ENCODE measurements at regions not wholly inside any gene's neighbourhood (a gene's known extent, or its start where the extent isn't known, plus 50 kb on each side); places are given as distances from the start of the nearest gene placed in this dataset.

GRCh38 chr10:33501161-33501560 is 166.7 kb upstream of the NRP1 start:
- no peak for DNase-seq
- intact Hi-C loops (cut with DNase I; ENCODE audit: low total_unique reads), result no loop called here

GRCh38 chr10:33498391-33498891 is 164.0 kb upstream of the NRP1 start:
- no peaks in the 10 kb centered on the region for H3K9me3 ChIP-seq
- H3K4me1 ChIP-seq, result peaks cover 0 to 26% (median 3%) of the 10 kb centered on the region in 4 donors
- DNase-seq, result no peak
- H3K4me3 ChIP-seq, result no peak overlapping the region
- no peak for TF ChIP-seq CTCF (IDR thresholded peaks at IDR 0.05)
- H3K27me3 ChIP-seq, result no peaks in the 10 kb centered on the region
- H3K36me3 ChIP-seq, result no peaks in the 10 kb centered on the region
- H3K27ac ChIP-seq, result no peak overlapping the region
- intact Hi-C loops (cut with DNase I; ENCODE audit: low total_unique reads), result no loop called here

More at GRCh38 chr10:33501161-33501560, 166.7 kb upstream of the NRP1 start:
- H3K27me3 ChIP-seq, result no peaks in the 10 kb centered on the region
- H3K4me1 ChIP-seq, result peaks cover 0 to 10% (median 0%) of the 10 kb centered on the region in 4 donors
- H3K27ac ChIP-seq, result no peak overlapping the region
- no peaks in the 10 kb centered on the region for H3K36me3 ChIP-seq
- no peaks in the 10 kb centered on the region for H3K9me3 ChIP-seq
- no peak overlapping the region for H3K4me3 ChIP-seq
- no peak for TF ChIP-seq CTCF (IDR thresholded peaks at IDR 0.05)

GRCh38 chr10:33497338-33497737 is 162.9 kb upstream of the NRP1 start:
- H3K36me3 ChIP-seq, result no peaks in the 10 kb centered on the region
- H3K9me3 ChIP-seq, result no peaks in the 10 kb centered on the region
- no peak overlapping the region for H3K27ac ChIP-seq
- peaks cover 0 to 34% (median 7%) of the 10 kb centered on the region in 4 donors for H3K4me1 ChIP-seq
- no peak for DNase-seq
- H3K27me3 ChIP-seq, result no peaks in the 10 kb centered on the region
- no peak for TF ChIP-seq CTCF (IDR thresholded peaks at IDR 0.05)
- no peak overlapping the region for H3K4me3 ChIP-seq
- intact Hi-C loops (cut with DNase I; ENCODE audit: low total_unique reads), result no loop called here

GRCh38 chr10:33496096-33496495 is 161.6 kb upstream of the NRP1 start:
- H3K27me3 ChIP-seq, result no peaks in the 10 kb centered on the region
- H3K27ac ChIP-seq, result no peak overlapping the region
- TF ChIP-seq CTCF (IDR thresholded peaks at IDR 0.05), result no peak
- H3K4me1 ChIP-seq, result peaks cover 0 to 38% (median 9%) of the 10 kb centered on the region in 4 donors
- intact Hi-C loops (cut with DNase I; ENCODE audit: low total_unique reads), result no loop called here
- H3K36me3 ChIP-seq, result no peaks in the 10 kb centered on the region
- no peaks in the 10 kb centered on the region for H3K9me3 ChIP-seq
- no peak for DNase-seq
- no peak overlapping the region for H3K4me3 ChIP-seq

- no peak for TF ChIP-seq CTCF (IDR thresholded peaks at IDR 0.05)
- peaks cover 0 to 44% (median 11%) of the 10 kb centered on the region in 4 donors for H3K4me1 ChIP-seq
- no peak overlapping the region for H3K4me3 ChIP-seq
- no peaks in the 10 kb centered on the region for H3K9me3 ChIP-seq
- H3K27ac ChIP-seq, result no peak overlapping the region
- intact Hi-C loops (cut with DNase I; ENCODE audit: low total_unique reads), result no loop called here
- DNase-seq, result no peak
- H3K36me3 ChIP-seq, result no peaks in the 10 kb centered on the region
- no peaks in the 10 kb centered on the region for H3K27me3 ChIP-seq
Observed at GRCh38 chr10:33494694-33495265, 160.3 kb upstream of the NRP1 start.

Measured in tibial artery (tissue), 4 donors.